ENCODE measurements at regions not wholly inside any gene's neighbourhood (a gene's known extent, or its start where the extent isn't known, plus 50 kb on each side); places are given as distances from the start of the nearest gene placed in this dataset.

GRCh38 chr4:84176016-84176415 lies 323.1 kb downstream of the NKX6-1 start:
- BruUV-seq (replicated peaks), result no TSS peak
- intact Hi-C loops (cut with micrococcal nuclease; ENCODE audit: unreplicated experiment), result no loop called here
- H3K27ac Mint-ChIP-seq (ENCODE audit: unreplicated experiment), result no peak overlapping the region
- H3K27me3 Mint-ChIP-seq (ENCODE audit: unreplicated experiment), result peaks cover 17% of the 10 kb centered on the region
- CTCF ChIA-PET, result no interaction called here
- no peak for TF ChIP-seq CTCF (IDR thresholded peaks at IDR 0.05; ENCODE audit: unreplicated experiment)
- no peaks in the 10 kb centered on the region for H3K4me1 Mint-ChIP-seq (ENCODE audit: low read depth, unreplicated experiment)
- H3K9me3 Mint-ChIP-seq (ENCODE audit: low read depth, unreplicated experiment), result no peaks in the 10 kb centered on the region
- DNase-seq, result no peak
- no peak overlapping the region for H3K4me3 Mint-ChIP-seq (ENCODE audit: low read depth, unreplicated experiment)
- H3K36me3 Mint-ChIP-seq (ENCODE audit: insufficient read depth, unreplicated experiment), result no peaks in the 10 kb centered on the region

GRCh38 chr4:84171871-84172270 lies 327.2 kb downstream of the NKX6-1 start:
- CTCF ChIA-PET, result no interaction called here
- Mint-ChIP-seq H3K4me1 (ENCODE audit: low read depth, unreplicated experiment) (no peaks in the 10 kb centered on the region), H3K27me3 (ENCODE audit: unreplicated experiment) (peaks cover 19% of the 10 kb centered on the region), H3K27ac (ENCODE audit: unreplicated experiment) (no peak overlapping the region), H3K9me3 (ENCODE audit: low read depth, unreplicated experiment) (no peaks in the 10 kb centered on the region), H3K36me3 (ENCODE audit: insufficient read depth, unreplicated experiment) (no peaks in the 10 kb centered on the region), H3K4me3 (ENCODE audit: low read depth, unreplicated experiment) (no peak overlapping the region)
- no peak for DNase-seq
- BruUV-seq (replicated peaks), result no TSS peak
- TF ChIP-seq CTCF (IDR thresholded peaks at IDR 0.05; ENCODE audit: unreplicated experiment), result no peak
- intact Hi-C loops (cut with micrococcal nuclease; ENCODE audit: unreplicated experiment), result no loop called here

- no TSS peak for BruUV-seq (replicated peaks)
- H3K4me3 Mint-ChIP-seq (ENCODE audit: low read depth, unreplicated experiment), result no peak overlapping the region
- intact Hi-C loops (cut with micrococcal nuclease; ENCODE audit: unreplicated experiment), result no loop called here
These were observed 331.5 kb downstream of the NKX6-1 start for GRCh38 chr4:84167564-84167963.

GRCh38 chr4:84167093-84167492 lies 332.0 kb downstream of the NKX6-1 start:
- H3K27me3 Mint-ChIP-seq (ENCODE audit: unreplicated experiment), result peaks cover 28% of the 10 kb centered on the region
- intact Hi-C loops (cut with micrococcal nuclease; ENCODE audit: unreplicated experiment), result no loop called here
- BruUV-seq (replicated peaks), result no TSS peak
- CTCF ChIA-PET, result interaction anchor here (0.6 to 0.9 kb wide), 3 partner anchors 10 to 204 kb away, joined by 3 to 4 read pairs (median 3); no protein-coding TSS in a partner anchor
- H3K36me3 Mint-ChIP-seq (ENCODE audit: insufficient read depth, unreplicated experiment), result no peaks in the 10 kb centered on the region
- no peak for DNase-seq
- H3K27ac Mint-ChIP-seq (ENCODE audit: unreplicated experiment), result no peak overlapping the region
- H3K4me3 Mint-ChIP-seq (ENCODE audit: low read depth, unreplicated experiment), result no peak overlapping the region
- no peak for TF ChIP-seq CTCF (IDR thresholded peaks at IDR 0.05; ENCODE audit: unreplicated experiment)
- no peaks in the 10 kb centered on the region for H3K4me1 Mint-ChIP-seq (ENCODE audit: low read depth, unreplicated experiment)
- H3K9me3 Mint-ChIP-seq (ENCODE audit: low read depth, unreplicated experiment), result no peaks in the 10 kb centered on the region

More at GRCh38 chr4:84167564-84167963, 331.5 kb downstream of the NKX6-1 start:
- H3K36me3 Mint-ChIP-seq (ENCODE audit: insufficient read depth, unreplicated experiment), result no peaks in the 10 kb centered on the region
- no peaks in the 10 kb centered on the region for H3K4me1 Mint-ChIP-seq (ENCODE audit: low read depth, unreplicated experiment)
- H3K27me3 Mint-ChIP-seq (ENCODE audit: unreplicated experiment), result peaks cover 24% of the 10 kb centered on the region
- H3K9me3 Mint-ChIP-seq (ENCODE audit: low read depth, unreplicated experiment), result no peaks in the 10 kb centered on the region
- CTCF ChIA-PET, result interaction anchor here (0.6 to 0.9 kb wide), 3 partner anchors 11 to 204 kb away, joined by 3 to 4 read pairs (median 3); no protein-coding TSS in a partner anchor
- no peak for TF ChIP-seq CTCF (IDR thresholded peaks at IDR 0.05; ENCODE audit: unreplicated experiment)
- H3K27ac Mint-ChIP-seq (ENCODE audit: unreplicated experiment), result no peak overlapping the region
- peak; percentile 1 for DNase-seq
